GM23338 (cell line): ENCODE measurements at regions not wholly inside any gene's neighbourhood (a gene's known extent, or its start where the extent isn't known, plus 50 kb on each side); places are given as distances from the start of the nearest gene placed in this dataset.

Source experiments
- ATAC-seq: fragments of 200-7000 bp; cut with Tn5 transposase; 3 replicates; pipeline ENCODE4 v1.9.1; 2020
- DNase-seq: peaks from one replicate; pipeline ENCODE4 v3.0.0-alpha.2; 2015; ENCODE audit warnings: low spot score
- H2AFZ ChIP-seq: fragments of 200-600 bp; sonication (generic); 2 replicates; pipeline ENCODE4 v1.8.0; 2016; ENCODE audit warnings: antibody characterized with exemption, mild to moderate bottlenecking, moderate library complexity
- H3F3A ChIP-seq: fragments of 200-600 bp; sonication (generic); replicated peaks from 2 replicates; pipeline ENCODE4 v1.8.0; 2017; ENCODE audit warnings: antibody characterized with exemption, mixed run types, low read depth
- H3K27ac ChIP-seq: fragments of 200-600 bp; sonication (generic); 2 replicates; pipeline ENCODE4 v1.6.1; 2016; ENCODE audit warnings: low read depth
- H3K27me3 ChIP-seq: fragments of 200-600 bp; sonication (generic); 2 replicates; pipeline ENCODE4 v1.8.0; 2016; ENCODE audit warnings: mild to moderate bottlenecking, mixed run types, moderate library complexity; ENCODE audit not compliant: insufficient read depth
- H3K36me3 ChIP-seq: fragments of 200-600 bp; sonication (generic); 2 replicates; pipeline ENCODE4 v1.8.0; 2016; ENCODE audit warnings: mild to moderate bottlenecking; ENCODE audit not compliant: insufficient read depth
- H3K4me1 ChIP-seq: fragments of 200-600 bp; sonication (generic); 2 replicates; pipeline ENCODE4 v1.8.0; 2016; ENCODE audit warnings: mild to moderate bottlenecking, moderate library complexity; ENCODE audit not compliant: insufficient read depth
- H3K4me2 ChIP-seq: fragments of 200-600 bp; sonication (generic); 2 replicates; pipeline ENCODE4 v1.7.1; 2017; ENCODE audit warnings: mixed run types
- H3K4me3 ChIP-seq: fragments of 200-600 bp; sonication (generic); 2 replicates; pipeline ENCODE4 v1.6.1; 2016; ENCODE audit warnings: mixed run types
- H3K79me2 ChIP-seq: fragments of 200-600 bp; sonication (generic); replicated peaks from 2 replicates; pipeline ENCODE4 v1.8.0; 2017; ENCODE audit warnings: mild to moderate bottlenecking; ENCODE audit not compliant: insufficient read depth
- H3K9me2 ChIP-seq: fragments of 200-600 bp; sonication (generic); 2 replicates; pipeline ENCODE4 v1.8.0; 2017; ENCODE audit not compliant: insufficient read depth
- H4K20me1 ChIP-seq: fragments of 200-600 bp; sonication (generic); replicated peaks from 2 replicates; pipeline ENCODE4 v1.8.0; 2017; ENCODE audit warnings: mild to moderate bottlenecking; ENCODE audit not compliant: insufficient read depth
- H3K27ac Mint-ChIP-seq: 2 replicates; pipeline ENCODE4 v1.8.0; 2020; ENCODE audit warnings: inconsistent platforms, mild to moderate bottlenecking, moderate library complexity, mixed read lengths
- H3K27me3 Mint-ChIP-seq: 3 replicates; pipeline ENCODE4 v1.8.0; 2022; ENCODE audit warnings: low read depth, mild to moderate bottlenecking, moderate library complexity, mixed read lengths, inconsistent platforms; ENCODE audit not compliant: insufficient read depth, poor library complexity
- H3K36me3 Mint-ChIP-seq: 3 replicates; pipeline ENCODE4 v1.8.0; 2021; ENCODE audit warnings: low read depth, mild to moderate bottlenecking, inconsistent platforms, moderate library complexity, mixed read lengths
- H3K4me1 Mint-ChIP-seq: 3 replicates; pipeline ENCODE4 v1.8.0; 2020; ENCODE audit warnings: mild to moderate bottlenecking, inconsistent platforms, mixed read lengths
- H3K4me3 Mint-ChIP-seq: 3 replicates; pipeline ENCODE4 v1.8.0; 2021; ENCODE audit warnings: moderate library complexity, mild to moderate bottlenecking, inconsistent platforms, mixed read lengths
- H3K9me3 Mint-ChIP-seq: 3 replicates; pipeline ENCODE4 v1.8.0; 2020; ENCODE audit warnings: moderate library complexity, mild to moderate bottlenecking, inconsistent platforms, mixed read lengths
- CREB1 ChIP-seq: fragments of 250-450 bp; sonication (Bioruptor Pico); IDR thresholded peaks from 2 replicates; pipeline ENCODE4 v1.5.0; 2020; ENCODE audit warnings: low read depth, mild to moderate bottlenecking, moderate library complexity
- CTCF ChIP-seq, 2 experiments: fragments of 200-600 bp in 1 of 2; sonication (generic) in 1 of 2; conservative IDR thresholded peaks; 2 replicates each; pipeline versions ENCODE4 v1.5.1 to v1.6.1; 2016 to 2017; ENCODE audit warnings: antibody characterized with exemption in 2 of 2, low read depth in 2 of 2, mild to moderate bottlenecking in 2 of 2, moderate library complexity in 1 of 2
- ETS1 ChIP-seq: IDR thresholded peaks from 2 replicates; pipeline ENCODE4 v1.6.1; 2016; ENCODE audit warnings: antibody characterized with exemption
- EZH2 ChIP-seq: fragments of 200-600 bp; sonication (generic); IDR thresholded peaks from one replicate; pipeline ENCODE4 v1.8.0; 2017; ENCODE audit warnings: antibody characterized with exemption, mild to moderate bottlenecking, low read depth; ENCODE audit not compliant: unreplicated experiment
- EZH2phosphoT487 ChIP-seq: fragments of 200-600 bp; sonication (generic); IDR thresholded peaks from one replicate; pipeline ENCODE4 v1.8.1; 2018; ENCODE audit warnings: antibody characterized with exemption; ENCODE audit not compliant: unreplicated experiment
- JUNB ChIP-seq: IDR thresholded peaks from one replicate; pipeline ENCODE4 v1.6.1; 2016; ENCODE audit warnings: antibody characterized with exemption; ENCODE audit not compliant: unreplicated experiment
- NANOG ChIP-seq: IDR thresholded peaks from 2 replicates; pipeline ENCODE4 v1.6.1; 2016; ENCODE audit warnings: antibody characterized with exemption, borderline replicate concordance
- POLR2AphosphoS5 ChIP-seq: IDR thresholded peaks from 2 replicates; pipeline ENCODE4 v1.6.1; 2016; ENCODE audit warnings: antibody characterized with exemption, low read depth
- REST ChIP-seq: IDR thresholded peaks from one replicate; pipeline ENCODE4 v1.6.1; 2018; ENCODE audit warnings: antibody characterized with exemption; ENCODE audit not compliant: unreplicated experiment
- STAT1 ChIP-seq: IDR thresholded peaks from one replicate; pipeline ENCODE4 v1.6.1; 2016; ENCODE audit warnings: antibody characterized with exemption; ENCODE audit not compliant: unreplicated experiment
- ZNF114 ChIP-seq: fragments of 250-450 bp; sonication (Bioruptor Pico); IDR thresholded peaks from 2 replicates; pipeline ENCODE4 v1.5.0; 2020; ENCODE audit warnings: mild to moderate bottlenecking, moderate library complexity
- ZNF331 ChIP-seq: fragments of 250-450 bp; sonication (Bioruptor Pico); IDR thresholded peaks from 2 replicates; pipeline ENCODE4 v1.5.0; 2020; ENCODE audit warnings: low read depth, mild to moderate bottlenecking, moderate library complexity
- ZNF462 ChIP-seq: fragments of 250-450 bp; sonication (Bioruptor Pico); IDR thresholded peaks from 2 replicates; pipeline ENCODE4 v1.5.0; 2020; ENCODE audit warnings: mild to moderate bottlenecking, moderate library complexity

- no peak for ATAC-seq
Measured at GRCh38 chr10:118845776-118846175, 91.0 kb upstream of the CACUL1 start.

More at GRCh38 chr10:118845776-118846175, 91.0 kb upstream of the CACUL1 start:
- no peaks in the 10 kb centered on the region for H3F3A ChIP-seq
- H3K9me2 ChIP-seq = no peaks in the 10 kb centered on the region; the same call in 1 of the 2 replicates
- H3K27ac ChIP-seq = no peak overlapping the region
- no peaks in the 10 kb centered on the region for H4K20me1 ChIP-seq
- H3K27me3 Mint-ChIP-seq = peaks cover 2% of the 10 kb centered on the region
- H3K27me3 ChIP-seq = no peaks in the 10 kb centered on the region
- H3K36me3 ChIP-seq = no peaks in the 10 kb centered on the region
- no peaks in the 10 kb centered on the region for H3K4me1 ChIP-seq
- no peaks in the 10 kb centered on the region for H3K36me3 Mint-ChIP-seq
- H3K4me3 Mint-ChIP-seq = no peak overlapping the region
- no peak overlapping the region for H3K4me2 ChIP-seq
- no peak overlapping the region for H3K4me3 ChIP-seq
- no peak for TF ChIP-seq STAT1
- TF ChIP-seq JUNB = no peak
- TF ChIP-seq NANOG = no peak
- TF ChIP-seq ZNF114 (CRISPR knock-in tag) = no peak
- no peak for TF ChIP-seq POLR2AphosphoS5
- TF ChIP-seq EZH2 = no peak
- no peak for TF ChIP-seq ZNF331 (CRISPR knock-in tag)
- no peak for TF ChIP-seq CTCF (conservative IDR thresholded peaks at IDR 0.05; ENCODE audit: low read depth in 2 of 2)
- no peak for TF ChIP-seq EZH2phosphoT487
- no peak for TF ChIP-seq ETS1
- no peak for TF ChIP-seq REST
- no peak for TF ChIP-seq ZNF462
- TF ChIP-seq CREB1 (CRISPR knock-in tag) = no peak
- H3K27ac Mint-ChIP-seq = no peak overlapping the region
- no peaks in the 10 kb centered on the region for H3K9me3 Mint-ChIP-seq
- no peaks in the 10 kb centered on the region for H3K79me2 ChIP-seq
- DNase-seq = no peak
- peaks cover 7% of the 10 kb centered on the region for H3K4me1 Mint-ChIP-seq
- no peak overlapping the region for H2AFZ ChIP-seq
